Right cardiac atrium (tissue), 5 donors: ENCODE measurements at regions not wholly inside any gene's neighbourhood (a gene's known extent, or its start where the extent isn't known, plus 50 kb on each side); places are given as distances from the start of the nearest gene placed in this dataset.
"Not testable (repeated sequence)": the region's sequence is repeated elsewhere in the genome, so short reads cannot be mapped to it uniquely, and the experiment has no call there.

Experiments
- ATAC-seq, 2 donors: fragments of 200-7000 bp; cut with Tn5 transposase; one replicate each; pipeline versions ENCODE4 v1.8.0 to v1.9.1; 2020; ENCODE audit warnings: moderate library complexity in 2 of 2, mild to moderate bottlenecking in 1 of 2
- DNase-seq, 3 donors: peaks; one replicate each; pipeline ENCODE4 v3.0.0-alpha.2; 2020
- H3K27ac ChIP-seq: one replicate; pipeline ENCODE4 v1.5.1; 2013; ENCODE audit warnings: mild to moderate bottlenecking, low read length, control low read depth, moderate library complexity
- H3K27me3 ChIP-seq: one replicate; pipeline ENCODE4 v1.6.1; 2013; ENCODE audit not compliant: control insufficient read depth, insufficient read depth
- H3K4me1 ChIP-seq: one replicate; pipeline ENCODE4 v1.6.1; 2013; ENCODE audit warnings: low read length; ENCODE audit not compliant: control insufficient read depth, insufficient read depth
- H3K4me3 ChIP-seq: one replicate; pipeline ENCODE4 v1.5.1; 2013; ENCODE audit warnings: low read length, control low read depth
- H3K9me3 ChIP-seq: one replicate; pipeline ENCODE4 v1.6.1; 2013; ENCODE audit warnings: low read length; ENCODE audit not compliant: control insufficient read depth
- WGBS: extraction: QIAGEN DNeasy Blood & Tissue Kit; methylation state at CpG from one replicate; pipeline ENCODE4 v1.1.7; 2013; 5-methylcytosine and 5-hydroxymethylcytosine counted together
- intact Hi-C, 4 donors: fragments of 100-400 bp; cut with DNase I; formaldehyde crosslinking; loops; one replicate each; pipeline versions ENCODE4 v1.11.0 to v1.14.0; 2022 to 2023
- donor health status: healthy with polysubstance abuse.
- donor health status: DM: no; HTN: yes; CAD: no.
- donor health status: DM: no; HTN: no; CAD: no.
- donor health status: DM: no; HTN: yes; CAD: no; lungs with severe emphysema.
- donor health status: DM: yes; HTN: yes; CAD: no.

DNA sequence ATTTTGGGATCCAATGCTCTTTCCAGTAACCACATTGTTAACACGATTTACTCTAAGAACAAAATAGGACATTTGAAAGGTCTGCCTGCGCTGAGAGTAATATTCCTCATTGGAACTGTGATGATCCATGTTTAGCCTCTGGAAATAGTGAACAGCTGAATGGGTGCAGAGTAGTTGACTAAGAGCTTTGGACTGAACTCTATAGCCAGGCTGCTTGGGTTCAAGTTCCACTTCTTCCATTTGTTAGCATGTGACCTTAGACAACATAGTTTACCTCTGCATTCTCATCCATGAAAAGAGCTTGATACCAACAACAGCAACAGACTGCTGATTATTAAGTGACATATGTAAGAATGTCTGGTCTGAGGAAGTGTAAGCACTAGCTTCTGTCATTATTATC, 128.3 kb upstream of the MMADHC start:
- H3K27ac ChIP-seq: no peak overlapping the region
- no peaks in the 10 kb centered on the region for H3K4me1 ChIP-seq
- no peak for ATAC-seq
- no peaks in the 10 kb centered on the region for H3K27me3 ChIP-seq
- intact Hi-C loops: no loop called here
- DNase-seq: no peak
- WGBS: 97% methylated on average over 2 of the region's 2 CpGs
- H3K4me3 ChIP-seq: no peak overlapping the region
- no peaks in the 10 kb centered on the region for H3K9me3 ChIP-seq

DNA sequence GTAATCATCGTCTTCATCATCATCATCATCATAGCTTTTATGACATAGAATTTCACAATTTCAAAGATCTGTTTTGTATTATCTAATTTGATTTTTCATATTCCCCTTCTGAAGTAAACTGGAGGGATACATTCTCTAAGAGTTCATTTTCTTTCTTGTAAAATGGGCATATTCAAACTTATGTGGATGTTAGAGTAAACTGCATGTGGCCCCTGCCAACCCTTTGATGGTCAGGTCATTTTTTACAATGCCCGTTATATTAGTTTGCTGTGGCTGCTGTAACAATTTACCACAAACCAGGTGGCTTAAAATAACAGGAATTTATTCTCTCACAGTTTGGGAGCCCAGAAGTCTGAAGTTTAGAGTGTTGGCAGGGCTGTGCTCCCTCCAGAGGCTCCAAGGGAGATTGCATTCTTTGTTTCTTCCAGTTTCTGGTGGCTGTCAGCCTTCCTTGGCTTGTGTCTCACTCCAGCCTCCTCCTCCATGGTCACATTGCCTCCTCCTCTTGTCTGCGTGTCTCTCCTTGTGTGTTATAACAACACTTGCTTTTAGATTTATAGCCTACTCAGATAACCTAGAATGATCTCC, 127.5 kb upstream of the MMADHC start:
- Histone ChIP-seq H3K9me3 (no peaks in the 10 kb centered on the region), H3K4me1 (no peaks in the 10 kb centered on the region), H3K27ac (no peak overlapping the region), H3K27me3 (no peaks in the 10 kb centered on the region), H3K4me3 (no peak overlapping the region)
- intact Hi-C loops: no loop called here
- ATAC-seq (no peak), DNase-seq (peak in 1 of 3 donors; percentile 26)
- WGBS: 75% methylated on average over 3 of the region's 3 CpGs

- intact Hi-C loops: no loop called here
- DNase-seq (no peak), ATAC-seq (no peak)
- Histone ChIP-seq H3K27ac (no peak overlapping the region), H3K27me3 (no peaks in the 10 kb centered on the region), H3K4me1 (no peaks in the 10 kb centered on the region), H3K9me3 (no peaks in the 10 kb centered on the region), H3K4me3 (no peak overlapping the region)
- WGBS: 73% methylated on average over 8 of the region's 8 CpGs
Observed at GRCh38 chr2:149709496-149710263, 122.1 kb upstream of the MMADHC start.

DNA sequence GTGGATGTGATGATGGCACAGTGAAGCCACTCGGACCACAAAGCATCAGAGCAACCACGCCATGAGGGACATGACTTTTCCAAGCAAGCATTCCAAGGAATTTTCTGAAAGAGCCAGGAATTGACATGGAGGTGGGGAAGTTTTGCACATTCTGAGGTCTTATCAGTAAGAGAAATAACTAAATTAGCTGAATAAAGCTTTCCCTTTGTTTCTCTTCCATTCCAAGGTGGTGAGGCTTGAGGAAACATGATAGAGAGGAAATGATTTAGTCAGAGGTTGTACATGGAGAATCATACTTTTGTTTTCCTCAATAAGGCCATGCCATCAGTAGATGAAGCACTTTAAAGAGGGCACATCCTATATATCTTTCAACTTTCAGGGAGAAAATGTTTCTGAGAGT, 115.7 kb upstream of the MMADHC start:
- no peak for DNase-seq
- intact Hi-C loops: no loop called here
- Histone ChIP-seq H3K9me3 (no peaks in the 10 kb centered on the region), H3K27ac (no peak overlapping the region), H3K4me3 (no peak overlapping the region), H3K27me3 (no peaks in the 10 kb centered on the region), H3K4me1 (no peaks in the 10 kb centered on the region)
- WGBS: 72% methylated on average over 2 of the region's 2 CpGs
- no peak for ATAC-seq

GRCh38 chr2:149702571-149702970, 115.0 kb upstream of the MMADHC start:
- no peak for DNase-seq
- no peaks in the 10 kb centered on the region for H3K9me3 ChIP-seq
- ATAC-seq: no peak
- no peaks in the 10 kb centered on the region for H3K4me1 ChIP-seq
- no peaks in the 10 kb centered on the region for H3K27me3 ChIP-seq
- intact Hi-C loops: no loop called here
- no peak overlapping the region for H3K4me3 ChIP-seq
- H3K27ac ChIP-seq: no peak overlapping the region
- WGBS: 96% methylated on average over 4 of the region's 4 CpGs

- DNase-seq (no peak), ATAC-seq (no peak)
- Histone ChIP-seq H3K27me3 (no peaks in the 10 kb centered on the region), H3K4me1 (no peaks in the 10 kb centered on the region), H3K27ac (no peak overlapping the region), H3K4me3 (no peak overlapping the region), H3K9me3 (no peaks in the 10 kb centered on the region)
- intact Hi-C loops: no loop called here
- 90% methylated on average over 2 of the region's 2 CpGs for WGBS
Observed at GRCh38 chr2:149701241-149701640, 113.7 kb upstream of the MMADHC start.

DNA sequence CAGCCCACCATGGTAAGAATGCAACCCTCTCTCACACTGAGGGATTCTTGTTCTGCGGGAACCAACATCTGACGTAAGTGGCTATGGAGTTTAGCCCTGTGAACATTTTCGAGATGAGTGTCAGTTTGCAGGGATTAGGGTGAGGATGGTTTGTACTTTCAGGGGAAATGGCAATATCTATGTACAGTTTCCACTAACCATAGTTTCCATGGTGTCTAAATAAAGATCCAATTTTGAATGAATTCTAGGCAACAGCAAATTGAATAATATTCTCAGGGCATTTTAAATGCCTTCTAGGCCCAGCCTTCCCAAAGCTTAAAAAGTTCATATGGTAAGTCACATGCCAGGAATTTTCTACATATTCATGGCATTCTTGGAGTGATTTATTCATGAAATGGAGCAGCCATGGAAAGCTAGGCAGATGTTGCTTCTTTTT, 105.4 kb upstream of the MMADHC start:
- no peak for ATAC-seq
- H3K27me3 ChIP-seq: no peaks in the 10 kb centered on the region
- no peak overlapping the region for H3K4me3 ChIP-seq
- no peak overlapping the region for H3K27ac ChIP-seq
- 83% methylated on average over 3 of the region's 3 CpGs for WGBS
- no peaks in the 10 kb centered on the region for H3K4me1 ChIP-seq
- no peak for DNase-seq
- H3K9me3 ChIP-seq: no peaks in the 10 kb centered on the region
- intact Hi-C loops: no loop called here

DNA sequence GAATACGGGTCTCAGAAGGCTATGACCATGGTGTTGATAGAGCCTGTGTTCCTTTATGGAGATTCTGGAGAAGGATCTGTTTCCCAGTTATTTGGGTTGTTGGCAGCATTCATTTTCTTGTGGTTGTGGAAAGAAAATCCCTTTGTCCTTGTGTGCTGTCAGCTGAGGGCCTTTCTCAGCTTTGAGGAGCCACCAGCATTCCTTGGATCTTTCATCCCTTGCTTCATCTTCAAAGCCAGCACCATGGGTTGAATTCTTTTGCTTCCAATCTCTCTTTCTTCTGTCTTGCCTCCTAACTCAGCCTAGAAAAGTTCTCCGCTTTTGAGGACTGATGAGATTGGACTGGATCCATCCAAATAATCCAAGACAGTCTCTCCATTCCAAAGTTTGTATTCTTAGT, 103.2 kb upstream of the MMADHC start:
- no peak overlapping the region for H3K4me3 ChIP-seq
- DNase-seq (no peak), ATAC-seq (no peak)
- H3K27me3 ChIP-seq: no peaks in the 10 kb centered on the region
- no peak overlapping the region for H3K27ac ChIP-seq
- intact Hi-C loops: no loop called here
- H3K4me1 ChIP-seq: no peaks in the 10 kb centered on the region
- H3K9me3 ChIP-seq: no peaks in the 10 kb centered on the region
- WGBS: 71% methylated on average over 2 of the region's 2 CpGs

- H3K9me3 ChIP-seq: no peaks in the 10 kb centered on the region
- intact Hi-C loops: no loop called here
- H3K4me3 ChIP-seq: no peak overlapping the region
- H3K27ac ChIP-seq: no peak overlapping the region
- DNase-seq (no peak), ATAC-seq (no peak)
- WGBS: 50% methylated on average over 2 of the region's 2 CpGs
- no peaks in the 10 kb centered on the region for H3K4me1 ChIP-seq
- H3K27me3 ChIP-seq: no peaks in the 10 kb centered on the region
Observed at GRCh38 chr2:149687052-149687427, 99.5 kb upstream of the MMADHC start.

DNA sequence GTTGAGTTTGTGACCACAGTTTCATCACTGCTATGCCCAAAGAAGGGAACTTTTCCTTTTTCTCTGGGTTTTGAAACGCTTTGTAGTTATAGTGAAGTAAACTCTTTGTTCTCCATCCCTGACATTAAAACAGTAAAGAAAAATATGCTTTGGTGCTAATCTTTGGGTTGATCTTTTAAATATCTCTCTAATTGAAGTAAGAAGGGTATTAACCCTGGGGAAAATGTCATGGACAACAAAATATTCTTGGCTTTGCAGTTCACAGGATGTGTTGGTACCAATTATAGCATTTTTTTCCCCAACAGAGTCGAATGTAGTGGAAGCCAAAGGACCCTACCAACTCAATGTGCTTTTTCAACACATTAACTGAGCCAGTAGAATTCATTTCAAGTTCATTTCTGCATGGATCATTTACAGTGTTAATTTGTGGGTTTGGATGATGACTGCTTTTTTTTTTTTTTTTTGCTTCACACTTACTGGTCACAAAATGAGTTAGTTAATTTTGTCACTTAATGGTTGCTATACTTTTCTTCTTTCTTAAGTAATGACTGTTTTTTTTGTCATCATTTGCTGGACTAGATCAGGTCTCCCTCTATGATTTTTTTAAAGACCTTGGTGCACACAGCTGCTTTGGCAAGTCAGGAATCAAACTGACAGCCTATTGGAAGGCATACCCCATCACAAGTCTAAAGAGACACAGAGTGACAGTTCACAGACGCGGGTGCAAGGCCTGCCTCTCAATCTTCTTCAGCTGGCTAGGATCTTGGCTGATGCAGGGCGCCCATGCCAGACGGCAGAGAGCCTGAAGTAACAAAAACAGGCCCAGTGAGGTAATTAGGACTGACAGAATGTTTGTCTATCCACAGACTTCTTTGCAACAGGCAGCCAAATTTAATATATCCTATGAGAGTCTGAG, 98.8 kb upstream of the MMADHC start:
- no peaks in the 10 kb centered on the region for H3K4me1 ChIP-seq
- intact Hi-C loops: no loop called here
- no peaks in the 10 kb centered on the region for H3K9me3 ChIP-seq
- H3K27ac ChIP-seq: no peak overlapping the region
- no peaks in the 10 kb centered on the region for H3K27me3 ChIP-seq
- WGBS: 55% methylated on average over 6 of the region's 6 CpGs
- no peak overlapping the region for H3K4me3 ChIP-seq
- DNase-seq: peak in 2 of 3 donors; percentile 57 to 67
- peak in 1 of 2 donors; percentile 66 for ATAC-seq

DNA sequence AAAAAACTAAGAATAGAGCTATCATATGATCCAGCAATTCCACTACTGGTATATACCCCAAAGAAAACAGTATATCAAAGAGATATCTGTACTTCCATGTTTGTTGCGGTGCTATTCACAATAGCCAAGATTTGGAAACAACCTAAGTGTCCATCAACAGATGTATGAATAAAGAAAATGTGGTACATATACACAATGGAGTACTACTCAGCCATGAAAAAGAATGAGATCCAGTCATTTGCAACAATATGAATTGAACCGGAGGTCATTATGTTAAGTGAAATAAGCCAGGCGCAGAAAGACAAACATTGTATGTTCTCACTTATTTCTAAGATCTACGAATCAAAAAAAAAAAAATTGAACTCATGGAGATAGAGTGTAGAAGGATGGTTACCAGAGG, 97.8 kb upstream of the MMADHC start:
- ATAC-seq, H3K9me3 ChIP-seq, H3K4me3 ChIP-seq, H3K27ac ChIP-seq, DNase-seq, H3K27me3 ChIP-seq, intact Hi-C loops, H3K4me1 ChIP-seq: not testable (repeated sequence)
- WGBS: 98% methylated on average over 4 of the region's 4 CpGs
